GM12873 (cell line): ENCODE measurements at regions not wholly inside any gene's neighbourhood (a gene's known extent, or its start where the extent isn't known, plus 50 kb on each side); places are given as distances from the start of the nearest gene placed in this dataset.

Experiments used
- TF ChIP-seq, protein P1 (sequence below): IDR thresholded peaks from 2 replicates; pipeline ENCODE4 v1.5.1; 2012; ENCODE audit warnings: low read depth, mild to moderate bottlenecking, moderate library complexity, low read length, control low read depth; ENCODE audit not compliant: insufficient read depth; ENCODE audit errors: missing control alignments

GRCh38 chr4:108291137-108291536 is 122.4 kb upstream of the LEF1 start:
- TF ChIP-seq, protein P1, sequence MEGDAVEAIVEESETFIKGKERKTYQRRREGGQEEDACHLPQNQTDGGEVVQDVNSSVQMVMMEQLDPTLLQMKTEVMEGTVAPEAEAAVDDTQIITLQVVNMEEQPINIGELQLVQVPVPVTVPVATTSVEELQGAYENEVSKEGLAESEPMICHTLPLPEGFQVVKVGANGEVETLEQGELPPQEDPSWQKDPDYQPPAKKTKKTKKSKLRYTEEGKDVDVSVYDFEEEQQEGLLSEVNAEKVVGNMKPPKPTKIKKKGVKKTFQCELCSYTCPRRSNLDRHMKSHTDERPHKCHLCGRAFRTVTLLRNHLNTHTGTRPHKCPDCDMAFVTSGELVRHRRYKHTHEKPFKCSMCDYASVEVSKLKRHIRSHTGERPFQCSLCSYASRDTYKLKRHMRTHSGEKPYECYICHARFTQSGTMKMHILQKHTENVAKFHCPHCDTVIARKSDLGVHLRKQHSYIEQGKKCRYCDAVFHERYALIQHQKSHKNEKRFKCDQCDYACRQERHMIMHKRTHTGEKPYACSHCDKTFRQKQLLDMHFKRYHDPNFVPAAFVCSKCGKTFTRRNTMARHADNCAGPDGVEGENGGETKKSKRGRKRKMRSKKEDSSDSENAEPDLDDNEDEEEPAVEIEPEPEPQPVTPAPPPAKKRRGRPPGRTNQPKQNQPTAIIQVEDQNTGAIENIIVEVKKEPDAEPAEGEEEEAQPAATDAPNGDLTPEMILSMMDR = no peak

DNA sequence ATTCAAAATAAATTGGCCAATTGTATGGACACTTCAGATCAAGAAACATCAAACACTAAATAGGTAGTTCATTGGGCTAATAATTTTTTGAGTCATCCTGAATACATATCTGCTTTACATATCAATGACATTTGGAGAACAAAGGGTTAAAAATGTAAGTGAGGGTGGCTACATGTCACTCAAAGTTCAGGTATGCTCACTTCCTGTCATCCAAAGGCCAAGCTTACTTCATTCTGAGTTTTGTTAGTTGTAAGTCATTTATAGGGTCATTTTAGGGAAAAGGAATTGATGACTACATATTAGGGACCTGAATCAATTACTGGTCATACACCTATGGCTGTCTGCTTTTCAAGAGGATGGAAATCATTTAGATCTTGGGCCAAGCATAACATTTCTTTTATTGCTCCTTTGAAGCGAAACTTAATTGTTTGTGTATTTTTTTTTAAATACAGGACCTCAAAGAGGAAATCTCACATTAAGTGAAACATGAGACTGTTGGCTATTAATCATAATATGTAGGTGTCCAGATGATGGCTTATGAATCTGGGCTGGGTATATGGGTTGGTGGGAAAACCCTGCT is 119.2 kb upstream of the LEF1 start:
- TF ChIP-seq, protein P1 = no peak

DNA sequence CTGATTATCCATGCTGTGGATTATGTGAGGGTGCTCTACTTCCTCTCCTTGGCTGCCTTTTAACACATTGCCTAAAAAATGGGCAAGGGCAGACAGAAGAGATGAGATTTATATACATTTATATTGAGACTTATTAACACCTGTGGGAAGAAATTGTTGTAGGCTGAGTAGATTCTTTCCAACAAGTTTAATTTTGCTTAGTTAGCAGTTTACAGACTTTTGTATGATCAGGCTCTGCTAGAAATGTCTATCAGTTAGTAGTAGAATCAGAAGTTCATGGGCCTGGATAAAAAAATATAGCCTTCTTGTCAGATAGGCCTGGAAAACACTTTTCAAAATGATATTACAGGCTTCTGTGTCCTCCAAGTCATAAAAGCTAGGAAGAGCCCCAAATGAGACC is 111.3 kb upstream of the LEF1 start:
- TF ChIP-seq, protein P1 = no peak

GRCh38 chr4:108276690-108277089 is 108.0 kb upstream of the LEF1 start:
- TF ChIP-seq, protein P1 = no peak

DNA sequence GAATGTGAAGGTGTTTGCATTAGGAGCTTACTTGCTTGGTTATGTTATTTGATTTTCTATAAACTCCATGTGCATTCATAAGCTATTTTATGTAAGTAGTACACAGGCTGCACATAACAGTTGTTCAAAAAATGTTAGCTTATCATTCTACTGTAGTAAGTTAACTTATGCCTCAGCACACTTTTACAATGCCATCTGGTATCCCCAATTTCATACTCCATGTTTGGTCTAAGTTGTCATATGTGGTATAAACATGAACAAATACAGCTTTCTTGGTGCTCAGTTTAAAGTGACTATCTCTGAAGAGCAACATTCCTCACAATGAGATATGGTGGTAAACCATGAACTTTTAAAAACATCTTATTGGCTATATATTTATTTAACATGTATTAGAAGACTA is 104.3 kb upstream of the LEF1 start:
- TF ChIP-seq, protein P1 = no peak

DNA sequence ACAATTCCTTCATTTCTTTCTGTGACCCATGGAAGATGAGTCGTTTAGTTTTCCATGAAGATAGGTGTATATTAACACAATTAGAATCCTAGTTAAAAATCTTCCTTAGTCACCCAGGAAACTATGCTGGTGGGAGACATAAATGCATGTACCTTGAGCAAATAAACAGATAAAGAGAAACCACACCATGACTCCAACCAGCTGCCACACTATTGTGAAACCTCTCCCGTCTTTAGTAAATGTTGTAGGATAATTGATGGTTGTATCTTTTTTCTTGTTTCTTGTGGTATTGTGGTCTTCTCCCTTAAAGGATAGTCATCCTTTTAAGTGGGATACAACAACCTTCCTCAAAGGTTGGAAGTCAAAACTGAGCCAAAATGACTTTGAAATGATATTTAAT is 103.8 kb upstream of the LEF1 start:
- TF ChIP-seq, protein P1 = no peak

GRCh38 chr4:108272046-108272445 is 103.3 kb upstream of the LEF1 start:
- TF ChIP-seq, protein P1 = no peak
